Thyroid gland (tissue), 4 donors: ENCODE measurements at regions not wholly inside any gene's neighbourhood (a gene's known extent, or its start where the extent isn't known, plus 50 kb on each side); places are given as distances from the start of the nearest gene placed in this dataset.

Experiments
- DNase-seq, 2 donors: peaks; one replicate each; pipeline ENCODE4 v3.0.0-alpha.2; 2019
- H3K27ac ChIP-seq, 3 donors: fragments of 200-600 bp; sonication (generic); 1 replicate in 2 of 3; 2 replicates in 1 of 3; pipeline ENCODE4 v1.5.1; 2016 to 2019; ENCODE audit warnings: mild to moderate bottlenecking in 1 of 3, moderate library complexity in 1 of 3
- H3K27me3 ChIP-seq: fragments of 200-600 bp; sonication (generic); one replicate; pipeline ENCODE4 v1.5.1; 2019
- H3K36me3 ChIP-seq, 2 donors: fragments of 200-600 bp; sonication (generic); one replicate each; pipeline ENCODE4 v1.5.1; 2016 to 2019
- H3K4me1 ChIP-seq, 2 donors: fragments of 200-600 bp; sonication (generic); one replicate each; pipeline ENCODE4 v1.5.1; 2017 to 2019
- H3K4me3 ChIP-seq, 3 donors: fragments of 200-600 bp; sonication (generic); replicated peaks in 1 of 3; 1 replicate in 2 of 3; 2 replicates in 1 of 3; pipeline ENCODE4 v1.5.1; 2016; ENCODE audit warnings: mild to moderate bottlenecking in 1 of 3
- H3K9me3 ChIP-seq: fragments of 200-600 bp; sonication (generic); one replicate; pipeline ENCODE4 v1.5.1; 2017
- CTCF ChIP-seq, 6 experiments: fragments of 200-600 bp in 3 of 6; fragments of 450-650 bp in 3 of 6; sonication (generic) in 3 of 6; IDR thresholded peaks; one replicate each; pipeline ENCODE4 v1.5.1; 2016 to 2019; ENCODE audit warnings: antibody characterized with exemption in 6 of 6, mild to moderate bottlenecking in 2 of 6, inconsistent platforms in 1 of 6, moderate library complexity in 1 of 6
- POLR2A ChIP-seq, 2 donors: fragments of 450-650 bp; IDR thresholded peaks; one replicate each; pipeline ENCODE4 v1.6.1; 2017; ENCODE audit warnings: antibody characterized with exemption in 2 of 2, mild to moderate bottlenecking in 2 of 2, moderate library complexity in 1 of 2
- WGBS, 2 donors: methylation state at CpG; one replicate each; pipeline ENCODE4 v1.1.5; 2017; 5-methylcytosine and 5-hydroxymethylcytosine counted together
- intact Hi-C: fragments of 100-400 bp; cut with DNase I; formaldehyde crosslinking; loops from one replicate; pipeline ENCODE4 v1.15.1; 2023

GRCh38 chr6:1244278-1244677, 67.6 kb upstream of the FOXQ1 start:
- intact Hi-C loops: no loop called here
- Histone ChIP-seq H3K27ac (no peak overlapping the region), H3K9me3 (no peaks in the 10 kb centered on the region), H3K4me3 (no peak overlapping the region), H3K27me3 (no peaks in the 10 kb centered on the region), H3K4me1 (no peaks in the 10 kb centered on the region), H3K36me3 (no peaks in the 10 kb centered on the region)
- no peak for TF ChIP-seq POLR2A (IDR thresholded peaks at IDR 0.05)
- no peak for TF ChIP-seq CTCF (IDR thresholded peaks at IDR 0.05)
- WGBS, 2 donors: 88 to 91% methylated on average over 5 of the region's 5 CpGs
- no peak for DNase-seq

GRCh38 chr6:1242446-1242845, 69.5 kb upstream of the FOXQ1 start:
- DNase-seq: no peak
- no peaks in the 10 kb centered on the region for H3K9me3 ChIP-seq
- intact Hi-C loops: no loop called here
- H3K4me1 ChIP-seq: no peaks in the 10 kb centered on the region
- TF ChIP-seq POLR2A (IDR thresholded peaks at IDR 0.05) (no peak), CTCF (IDR thresholded peaks at IDR 0.05) (no peak)
- H3K27ac ChIP-seq: no peak overlapping the region
- no peaks in the 10 kb centered on the region for H3K36me3 ChIP-seq
- H3K27me3 ChIP-seq: no peaks in the 10 kb centered on the region
- no peak overlapping the region for H3K4me3 ChIP-seq
- WGBS, 2 donors: 70 to 83% methylated on average over 3 of the region's 3 CpGs

- TF ChIP-seq POLR2A (IDR thresholded peaks at IDR 0.05) (no peak), CTCF (IDR thresholded peaks at IDR 0.05) (no peak)
Measured at GRCh38 chr6:1242021-1242420, 69.9 kb upstream of the FOXQ1 start.

GRCh38 chr6:1240766-1241318, 71.1 kb upstream of the FOXQ1 start:
- no peaks in the 10 kb centered on the region for H3K9me3 ChIP-seq
- DNase-seq: no peak
- no peak overlapping the region for H3K4me3 ChIP-seq
- no peaks in the 10 kb centered on the region for H3K4me1 ChIP-seq
- no peaks in the 10 kb centered on the region for H3K27me3 ChIP-seq
- TF ChIP-seq CTCF (IDR thresholded peaks at IDR 0.05): no peak
- TF ChIP-seq POLR2A (IDR thresholded peaks at IDR 0.05): no peak
- H3K27ac ChIP-seq: no peak overlapping the region
- WGBS, 2 donors: 84 to 90% methylated on average over 2 of the region's 2 CpGs
- no peaks in the 10 kb centered on the region for H3K36me3 ChIP-seq
- intact Hi-C loops: no loop called here

More at GRCh38 chr6:1242021-1242420, 69.9 kb upstream of the FOXQ1 start:
- Histone ChIP-seq H3K4me3 (no peak overlapping the region), H3K9me3 (no peaks in the 10 kb centered on the region), H3K27ac (no peak overlapping the region), H3K4me1 (no peaks in the 10 kb centered on the region), H3K36me3 (no peaks in the 10 kb centered on the region), H3K27me3 (no peaks in the 10 kb centered on the region)
- 82 to 84% methylated on average over 4 of the region's 4 CpGs for WGBS, 2 donors
- DNase-seq: no peak
- intact Hi-C loops: no loop called here

GRCh38 chr6:1239805-1240204, 72.1 kb upstream of the FOXQ1 start:
- Histone ChIP-seq H3K9me3 (no peaks in the 10 kb centered on the region), H3K27ac (no peak overlapping the region), H3K36me3 (no peaks in the 10 kb centered on the region), H3K27me3 (no peaks in the 10 kb centered on the region), H3K4me3 (no peak overlapping the region), H3K4me1 (no peaks in the 10 kb centered on the region)
- 83 to 86% methylated on average over 7 of the region's 7 CpGs for WGBS, 2 donors
- TF ChIP-seq CTCF (IDR thresholded peaks at IDR 0.05) (no peak), POLR2A (IDR thresholded peaks at IDR 0.05) (no peak)
- DNase-seq: no peak
- intact Hi-C loops: no loop called here
